Keratinocyte (primary cell): ENCODE measurements at regions not wholly inside any gene's neighbourhood (a gene's known extent, or its start where the extent isn't known, plus 50 kb on each side); places are given as distances from the start of the nearest gene placed in this dataset.

Experiments used
- DNase-seq: peaks from one replicate; pipeline ENCODE4 v3.0.0-alpha.2; 2011; ENCODE audit warnings: low read depth, missing footprints, low spot score
- FAIRE-seq: peaks from 2 replicates; lab custom pipeline; 2011; peaks lifted over from hg19 to GRCh38; lab: Jason Lieb, UNC
- H2AFZ ChIP-seq: 2 replicates; pipeline ENCODE4 v1.6.0; 2012; ENCODE audit warnings: low read length, control low read depth, inconsistent platforms; ENCODE audit not compliant: control insufficient read depth
- H3K27ac ChIP-seq: 2 replicates; pipeline ENCODE4 v1.5.1; 2011; ENCODE audit warnings: low read length; ENCODE audit not compliant: control insufficient read depth, insufficient read depth
- H3K27me3 ChIP-seq: 3 replicates; pipeline ENCODE4 v1.6.0; 2011; ENCODE audit warnings: low read length; ENCODE audit not compliant: control insufficient read depth, insufficient read depth; ENCODE audit errors: extremely low read depth
- H3K36me3 ChIP-seq, 2 experiments: 2 replicates in 1 of 2; 3 replicates in 1 of 2; pipeline ENCODE4 v1.5.1; 2011; ENCODE audit warnings: low read length in 2 of 2, mild to moderate bottlenecking in 1 of 2; ENCODE audit not compliant: control insufficient read depth in 2 of 2, insufficient read depth in 2 of 2; ENCODE audit errors: extremely low read depth in 1 of 2
- H3K4me1 ChIP-seq: 3 replicates; pipeline ENCODE4 v1.5.1; 2011; ENCODE audit warnings: low read length; ENCODE audit not compliant: control insufficient read depth, insufficient read depth; ENCODE audit errors: extremely low read depth
- H3K4me2 ChIP-seq: 3 replicates; pipeline ENCODE4 v1.6.0; 2011; ENCODE audit warnings: low read depth, low read length; ENCODE audit not compliant: control insufficient read depth, insufficient read depth; ENCODE audit errors: extremely low read depth
- H3K4me3 ChIP-seq, 3 experiments: fragments of 200-600 bp in 1 of 3; sonication (generic) in 1 of 3; 2 replicates in 2 of 3; 3 replicates in 1 of 3; pipeline ENCODE4 v1.5.1; 2011 to 2016; ENCODE audit warnings: low read length in 3 of 3, mild to moderate bottlenecking in 3 of 3, control low read depth in 2 of 3, inconsistent platforms in 1 of 3, low read depth in 1 of 3, mixed read lengths in 1 of 3, mixed run types in 1 of 3, moderate library complexity in 1 of 3; ENCODE audit not compliant: control insufficient read depth in 2 of 3, insufficient read depth in 2 of 3; ENCODE audit errors: extremely low read depth in 1 of 3
- H3K79me2 ChIP-seq: 2 replicates; pipeline ENCODE4 v1.6.0; 2012; ENCODE audit warnings: low read length; ENCODE audit not compliant: control insufficient read depth, insufficient read depth
- H3K9ac ChIP-seq: 3 replicates; pipeline ENCODE4 v1.6.0; 2011; ENCODE audit warnings: low read length; ENCODE audit not compliant: control insufficient read depth, insufficient read depth; ENCODE audit errors: extremely low read depth
- H3K9me1 ChIP-seq: 3 replicates; pipeline ENCODE4 v1.6.0; 2011; ENCODE audit warnings: low read length; ENCODE audit not compliant: control insufficient read depth, insufficient read depth; ENCODE audit errors: extremely low read depth
- H3K9me3 ChIP-seq: 2 replicates; pipeline ENCODE4 v1.5.1; 2012; ENCODE audit warnings: low read depth, low read length; ENCODE audit not compliant: control insufficient read depth
- H4K20me1 ChIP-seq: 3 replicates; pipeline ENCODE4 v1.6.0; 2011; ENCODE audit warnings: low read length; ENCODE audit not compliant: control insufficient read depth, insufficient read depth; ENCODE audit errors: extremely low read depth
- CTCF ChIP-seq, 3 experiments: IDR thresholded peaks in 1 of 3; conservative IDR thresholded peaks in 1 of 3; optimal IDR thresholded peaks in 1 of 3; 2 replicates in 2 of 3; 3 replicates in 1 of 3; pipeline versions ENCODE3 to v1.5.1; 2011; ENCODE audit warnings: low read length in 3 of 3, mild to moderate bottlenecking in 3 of 3, moderate library complexity in 2 of 3, control low read depth in 1 of 3, inconsistent platforms in 1 of 3; ENCODE audit not compliant: insufficient read depth in 2 of 3; ENCODE audit errors: extremely low read depth in 1 of 3
- EZH2 ChIP-seq: IDR thresholded peaks from one replicate; pipeline ENCODE4 v1.6.1; 2012; ENCODE audit warnings: inconsistent platforms, mild to moderate bottlenecking, low read length, moderate library complexity
- dilution Hi-C: fragments of 300-500 bp; cut with MboI; formaldehyde crosslinking; loops from one replicate; pipeline ENCODE4 v1.7.0; 2020; ENCODE audit warnings: low sequenced_read_pairs; ENCODE audit not compliant: extremely low pct_ligation_motif_present

DNA sequence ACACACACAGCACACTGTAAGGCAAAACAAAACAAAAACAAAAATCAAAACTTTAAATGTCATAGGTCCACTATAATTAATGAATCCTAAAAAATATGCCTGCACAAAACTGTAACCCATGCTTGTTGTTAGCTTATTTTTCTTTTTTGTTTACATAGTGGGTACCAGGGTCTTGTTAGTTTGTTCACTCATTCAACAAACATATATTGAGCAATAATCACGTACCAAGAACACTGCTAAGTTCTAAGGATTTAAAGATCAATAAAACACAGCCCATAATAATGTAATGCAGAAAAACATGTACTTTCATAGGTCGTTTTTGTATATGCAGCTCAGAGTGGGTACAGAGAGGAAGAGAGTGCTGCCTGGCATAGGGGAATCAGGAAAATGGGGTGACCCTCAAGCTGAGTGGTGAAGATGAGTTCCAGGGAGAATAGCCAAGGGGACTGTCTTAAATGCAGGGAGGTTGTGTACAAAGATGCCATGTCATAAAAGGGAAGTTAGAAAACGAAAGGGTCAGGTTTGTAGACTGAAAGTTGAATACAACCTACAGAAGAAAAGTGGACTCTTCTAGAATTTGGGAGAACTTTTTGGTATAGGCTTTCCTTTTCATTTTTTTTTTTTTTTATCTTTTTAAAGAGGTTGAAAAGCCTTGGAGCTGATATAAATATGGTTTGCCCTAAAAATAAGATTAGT is 113.3 kb upstream of the TBX18 start:
- Histone ChIP-seq H3K4me2 (no peak overlapping the region), H3K9me3 (no peaks in the 10 kb centered on the region), H3K9me1 (no peaks in the 10 kb centered on the region), H3K9ac (no peak overlapping the region), H4K20me1 (no peaks in the 10 kb centered on the region), H3K4me3 (no peak overlapping the region), H3K4me1 (no peaks in the 10 kb centered on the region), H3K79me2 (no peaks in the 10 kb centered on the region), H3K36me3 (no peaks in the 10 kb centered on the region), H2AFZ (no peak overlapping the region), H3K27ac (no peak overlapping the region), H3K27me3 (no peaks in the 10 kb centered on the region)
- FAIRE-seq = no peak
- dilution Hi-C loops = no loop called here
- no peak for DNase-seq
- no peak for TF ChIP-seq CTCF (optimal IDR thresholded peaks at IDR 0.05 in 1 of 3, IDR thresholded peaks at IDR 0.05 in 1 of 3, conservative IDR thresholded peaks at IDR 0.05 in 1 of 3; ENCODE audit: extremely low read depth in 1 of 3, insufficient read depth in 2 of 3, low read length in 3 of 3)
- TF ChIP-seq EZH2 = no peak

DNA sequence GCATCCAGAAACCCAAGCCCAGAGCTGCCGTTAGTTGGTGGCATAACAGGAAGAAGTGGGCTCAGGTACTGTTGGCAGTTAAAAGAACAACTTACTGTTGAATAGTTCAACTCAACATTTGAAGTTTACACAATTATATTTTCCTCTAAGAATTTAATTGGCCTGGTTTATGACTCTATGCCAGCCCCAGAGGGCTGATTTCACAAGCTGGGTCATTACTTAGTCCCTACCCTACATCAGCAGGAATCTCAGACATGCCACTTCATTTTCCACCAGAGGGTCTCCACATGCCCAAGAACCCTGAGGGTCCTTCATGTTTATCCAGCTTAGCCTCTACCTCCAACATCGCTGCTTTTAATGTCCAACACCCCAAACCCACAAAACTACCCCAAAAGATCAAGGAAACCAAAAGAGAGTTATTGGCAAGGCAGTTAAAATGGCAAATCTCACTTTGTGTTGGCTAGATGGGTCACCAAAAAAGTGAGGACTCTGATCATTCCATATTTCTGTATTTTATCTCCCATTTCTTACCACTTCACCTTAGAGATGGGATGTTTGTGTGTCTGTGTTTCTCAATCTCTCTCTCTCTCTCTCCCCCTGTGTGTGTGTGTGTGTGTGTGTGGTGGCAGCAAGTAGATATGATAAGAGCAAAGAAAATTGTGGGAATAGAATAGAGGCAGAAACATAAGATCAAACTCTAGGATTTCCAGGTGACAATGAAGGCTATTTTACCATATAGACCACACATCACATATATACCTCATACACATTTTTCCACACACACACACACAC is 112.5 kb upstream of the TBX18 start:
- DNase-seq (no peak), FAIRE-seq (no peak)
- H3K79me2 ChIP-seq = no peaks in the 10 kb centered on the region
- H3K9me1 ChIP-seq = no peaks in the 10 kb centered on the region
- H3K4me2 ChIP-seq = no peak overlapping the region
- no peaks in the 10 kb centered on the region for H3K9me3 ChIP-seq
- no peak overlapping the region for H3K27ac ChIP-seq
- no peak overlapping the region for H3K4me3 ChIP-seq
- H2AFZ ChIP-seq = no peak overlapping the region
- no peaks in the 10 kb centered on the region for H3K36me3 ChIP-seq
- no peaks in the 10 kb centered on the region for H3K4me1 ChIP-seq
- no peaks in the 10 kb centered on the region for H4K20me1 ChIP-seq
- no peaks in the 10 kb centered on the region for H3K27me3 ChIP-seq
- TF ChIP-seq CTCF (optimal IDR thresholded peaks at IDR 0.05 in 1 of 3, IDR thresholded peaks at IDR 0.05 in 1 of 3, conservative IDR thresholded peaks at IDR 0.05 in 1 of 3; ENCODE audit: extremely low read depth in 1 of 3, insufficient read depth in 2 of 3, low read length in 3 of 3) (no peak), EZH2 (no peak)
- H3K9ac ChIP-seq = no peak overlapping the region
- dilution Hi-C loops = no loop called here
